Colonic mucosa (tissue), 4 donors: ENCODE measurements at regions not wholly inside any gene's neighbourhood (a gene's known extent, or its start where the extent isn't known, plus 50 kb on each side); places are given as distances from the start of the nearest gene placed in this dataset.

ENCODE experiments used
- DNase-seq: peaks from one replicate; pipeline ENCODE4 v3.0.0-alpha.2; 2020
- H3K27ac ChIP-seq: fragments of 200-600 bp; one replicate; pipeline ENCODE4 v1.8.0; 2021
- H3K27me3 ChIP-seq: fragments of 200-600 bp; one replicate; pipeline ENCODE4 v1.8.0; 2021
- H3K36me3 ChIP-seq: fragments of 200-600 bp; one replicate; pipeline ENCODE4 v1.8.0; 2021
- H3K4me1 ChIP-seq: fragments of 200-600 bp; one replicate; pipeline ENCODE4 v1.8.0; 2021; ENCODE audit warnings: mild to moderate bottlenecking
- H3K4me3 ChIP-seq: fragments of 200-600 bp; one replicate; pipeline ENCODE4 v1.8.0; 2021
- H3K9ac ChIP-seq, 2 donors: one replicate each; pipeline ENCODE4 v1.7.0; 2013; ENCODE audit warnings: control low read depth in 2 of 2, low read depth in 2 of 2, low read length in 2 of 2
- H3K9me3 ChIP-seq: fragments of 200-600 bp; one replicate; pipeline ENCODE4 v1.8.0; 2021
- intact Hi-C: fragments of 100-400 bp; cut with DNase I; formaldehyde crosslinking; loops from one replicate; pipeline ENCODE4 v1.14.1; 2022
- TF ChIP-seq, protein P1 (sequence below): fragments of 200-600 bp; IDR thresholded peaks from one replicate; pipeline ENCODE4 v1.8.0; 2022; ENCODE audit warnings: antibody characterized with exemption, mild to moderate bottlenecking
- donor health status: healthy.
- donor health status: DM: no; HTN: no; CAD: no.
- donor health status: DM: no; HTN: no; CAD: no.

DNA sequence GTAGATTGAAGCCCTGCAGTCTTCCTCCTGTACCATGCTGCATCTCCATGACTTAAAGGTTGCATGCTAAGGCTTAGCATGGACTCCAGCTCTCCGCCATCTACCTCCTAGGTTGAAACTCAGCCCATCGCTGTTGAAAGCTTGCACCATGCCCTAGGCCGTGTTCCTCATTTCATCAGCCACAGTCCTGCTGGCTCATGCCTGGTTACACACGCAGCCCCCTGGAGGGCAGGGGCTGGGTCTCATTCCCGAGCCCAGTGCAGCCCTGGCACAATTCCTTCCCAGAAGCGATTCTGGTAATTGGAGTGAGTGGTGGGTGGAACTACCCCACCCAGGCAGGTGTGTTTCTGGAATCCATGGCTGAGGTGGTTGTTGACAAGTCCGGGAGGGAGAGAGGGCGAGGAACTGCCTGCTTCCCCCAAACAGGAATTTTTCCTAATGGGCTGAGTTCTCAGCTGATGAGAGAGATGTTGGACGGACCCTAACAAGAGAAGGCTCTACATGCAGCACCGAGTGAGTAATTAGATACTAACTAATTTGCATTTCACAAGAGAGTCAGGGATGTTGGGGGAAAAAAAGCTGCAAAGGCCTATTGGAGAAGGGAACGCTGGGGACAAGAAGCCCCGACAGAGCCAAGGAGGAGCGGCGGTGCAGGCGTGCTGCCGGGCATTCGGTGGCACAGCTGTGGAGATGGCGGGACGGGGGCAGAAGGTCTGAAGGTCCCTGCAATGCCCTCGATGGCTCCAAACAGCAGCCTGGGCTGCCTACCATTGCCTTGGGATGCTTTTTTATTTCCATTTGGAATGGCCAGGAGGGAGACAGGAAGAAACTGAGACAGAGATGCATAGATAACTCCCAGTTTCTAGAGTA is 92.3 kb upstream of the TLE3 start:
- H3K4me3 ChIP-seq, result no peak overlapping the region
- no peaks in the 10 kb centered on the region for H3K36me3 ChIP-seq
- H3K27ac ChIP-seq, result no peak overlapping the region
- H3K9ac ChIP-seq, result no peak overlapping the region
- no peaks in the 10 kb centered on the region for H3K27me3 ChIP-seq
- TF ChIP-seq, protein P1, sequence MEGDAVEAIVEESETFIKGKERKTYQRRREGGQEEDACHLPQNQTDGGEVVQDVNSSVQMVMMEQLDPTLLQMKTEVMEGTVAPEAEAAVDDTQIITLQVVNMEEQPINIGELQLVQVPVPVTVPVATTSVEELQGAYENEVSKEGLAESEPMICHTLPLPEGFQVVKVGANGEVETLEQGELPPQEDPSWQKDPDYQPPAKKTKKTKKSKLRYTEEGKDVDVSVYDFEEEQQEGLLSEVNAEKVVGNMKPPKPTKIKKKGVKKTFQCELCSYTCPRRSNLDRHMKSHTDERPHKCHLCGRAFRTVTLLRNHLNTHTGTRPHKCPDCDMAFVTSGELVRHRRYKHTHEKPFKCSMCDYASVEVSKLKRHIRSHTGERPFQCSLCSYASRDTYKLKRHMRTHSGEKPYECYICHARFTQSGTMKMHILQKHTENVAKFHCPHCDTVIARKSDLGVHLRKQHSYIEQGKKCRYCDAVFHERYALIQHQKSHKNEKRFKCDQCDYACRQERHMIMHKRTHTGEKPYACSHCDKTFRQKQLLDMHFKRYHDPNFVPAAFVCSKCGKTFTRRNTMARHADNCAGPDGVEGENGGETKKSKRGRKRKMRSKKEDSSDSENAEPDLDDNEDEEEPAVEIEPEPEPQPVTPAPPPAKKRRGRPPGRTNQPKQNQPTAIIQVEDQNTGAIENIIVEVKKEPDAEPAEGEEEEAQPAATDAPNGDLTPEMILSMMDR, result no peak
- no peak for DNase-seq
- no peaks in the 10 kb centered on the region for H3K4me1 ChIP-seq
- no peaks in the 10 kb centered on the region for H3K9me3 ChIP-seq
- intact Hi-C loops, result no loop called here

DNA sequence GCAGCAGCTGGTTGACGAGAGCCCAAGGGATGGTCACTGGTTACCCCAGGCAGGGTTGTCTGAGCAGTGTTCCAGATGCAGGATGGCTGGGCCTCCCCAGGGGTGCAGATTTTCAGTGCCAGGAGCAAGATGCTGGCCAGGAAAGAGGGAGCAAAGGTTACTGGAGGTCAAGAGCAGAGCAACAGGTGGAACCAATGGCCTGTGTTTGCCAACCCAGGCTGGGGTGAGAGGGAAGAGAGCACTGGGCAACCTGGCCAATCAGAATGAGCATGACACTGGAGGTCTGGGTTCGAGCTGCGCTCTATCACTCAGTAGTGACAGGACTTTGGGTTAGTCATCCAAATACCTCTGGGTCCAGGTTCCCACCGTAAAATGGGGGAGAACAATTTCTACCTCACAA is 90.6 kb upstream of the TLE3 start:
- Histone ChIP-seq H3K36me3 (no peaks in the 10 kb centered on the region), H3K27ac (no peak overlapping the region), H3K9me3 (no peaks in the 10 kb centered on the region), H3K9ac (no peak overlapping the region), H3K27me3 (no peaks in the 10 kb centered on the region), H3K4me1 (no peaks in the 10 kb centered on the region), H3K4me3 (no peak overlapping the region)
- intact Hi-C loops, result no loop called here
- TF ChIP-seq, protein P1, result no peak
- no peak for DNase-seq

DNA sequence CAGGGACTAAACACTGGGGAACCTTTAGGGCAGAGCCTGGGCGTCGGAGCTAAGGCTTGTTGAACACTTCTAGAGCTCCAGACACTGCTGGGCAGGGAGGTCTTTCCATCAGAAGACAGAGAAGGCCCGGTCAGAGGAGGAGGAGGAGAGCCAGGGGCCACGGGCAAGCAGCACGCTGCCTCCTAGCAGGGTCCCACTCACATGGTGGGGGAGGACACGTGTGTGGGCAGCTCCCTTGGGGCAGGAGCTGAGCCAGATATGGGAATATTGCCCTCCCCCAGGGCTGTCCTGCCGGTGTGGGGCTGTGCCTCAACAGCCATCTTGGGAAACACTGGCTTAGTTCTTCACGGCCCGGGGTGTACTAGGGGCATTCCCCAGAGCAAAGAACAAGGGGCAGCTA is 89.6 kb upstream of the TLE3 start:
- H3K9me3 ChIP-seq, result no peaks in the 10 kb centered on the region
- no peak overlapping the region for H3K27ac ChIP-seq
- no peaks in the 10 kb centered on the region for H3K4me1 ChIP-seq
- intact Hi-C loops, result no loop called here
- H3K9ac ChIP-seq, result no peak overlapping the region
- TF ChIP-seq, protein P1, result no peak
- H3K36me3 ChIP-seq, result no peaks in the 10 kb centered on the region
- no peak for DNase-seq
- no peaks in the 10 kb centered on the region for H3K27me3 ChIP-seq
- H3K4me3 ChIP-seq, result no peak overlapping the region

DNA sequence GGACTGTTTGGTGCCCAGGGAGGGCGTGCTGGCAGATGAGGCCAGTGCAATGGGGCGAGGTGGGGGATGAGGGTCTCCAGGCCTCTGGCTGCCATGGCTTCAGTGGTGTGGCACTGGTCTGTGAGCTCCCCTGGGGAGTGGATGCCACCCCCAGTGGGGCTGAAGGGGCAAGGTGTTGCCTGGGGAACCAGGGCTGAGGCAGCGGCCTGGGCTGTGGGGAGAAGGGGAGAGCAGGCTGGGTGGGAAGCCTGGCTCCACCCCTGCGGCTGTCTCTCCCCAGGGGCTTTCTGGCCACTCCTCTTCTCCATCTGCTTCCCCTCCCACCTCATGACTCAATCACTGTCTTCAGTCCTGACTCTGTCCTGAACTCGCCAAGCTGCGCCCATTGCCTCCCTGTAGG is 88.4 kb upstream of the TLE3 start:
- no peak overlapping the region for H3K27ac ChIP-seq
- H3K36me3 ChIP-seq, result no peaks in the 10 kb centered on the region
- intact Hi-C loops, result no loop called here
- H3K9ac ChIP-seq, result no peak overlapping the region
- TF ChIP-seq, protein P1, result no peak
- no peaks in the 10 kb centered on the region for H3K27me3 ChIP-seq
- DNase-seq, result no peak
- no peaks in the 10 kb centered on the region for H3K9me3 ChIP-seq
- H3K4me3 ChIP-seq, result no peak overlapping the region
- no peaks in the 10 kb centered on the region for H3K4me1 ChIP-seq

DNA sequence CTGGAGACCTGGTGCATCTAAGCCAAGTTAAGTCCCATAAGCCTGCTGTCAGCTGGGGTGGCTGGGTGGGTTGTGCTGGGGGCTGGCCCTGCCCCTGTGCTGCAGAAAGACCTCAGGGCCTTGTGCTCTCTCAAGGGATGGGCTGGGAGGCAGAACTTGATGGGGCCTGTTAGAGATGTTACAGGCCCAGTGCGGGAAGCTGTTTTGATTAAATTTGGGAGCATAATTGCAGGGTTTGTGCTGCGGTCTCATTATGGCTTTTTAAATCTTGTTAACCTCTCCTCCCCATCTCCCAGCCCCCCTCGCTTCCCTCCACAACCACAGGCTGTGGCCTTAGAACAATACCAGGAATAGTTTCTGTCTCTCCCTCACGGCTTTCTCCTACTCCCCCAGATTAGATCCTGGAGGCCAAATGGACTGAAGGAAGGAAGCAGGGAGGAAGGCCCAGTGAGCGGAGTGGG is 87.6 kb upstream of the TLE3 start:
- Histone ChIP-seq H3K27ac (no peak overlapping the region), H3K9me3 (no peaks in the 10 kb centered on the region), H3K9ac (no peak overlapping the region), H3K4me1 (no peaks in the 10 kb centered on the region), H3K27me3 (no peaks in the 10 kb centered on the region), H3K4me3 (no peak overlapping the region), H3K36me3 (no peaks in the 10 kb centered on the region)
- intact Hi-C loops, result no loop called here
- TF ChIP-seq, protein P1, result no peak
- DNase-seq, result no peak
